Left colon (tissue), 2 donors: ENCODE measurements at regions not wholly inside any gene's neighbourhood (a gene's known extent, or its start where the extent isn't known, plus 50 kb on each side); places are given as distances from the start of the nearest gene placed in this dataset.

Experiments used
- ATAC-seq: fragments of 200-7000 bp; cut with Tn5 transposase; one replicate; pipeline ENCODE4 v1.9.1; 2020; ENCODE audit warnings: mild to moderate bottlenecking, moderate library complexity
- DNase-seq, 2 donors: peaks; one replicate each; pipeline ENCODE4 v3.0.0-alpha.2; 2020
- intact Hi-C, 2 donors: fragments of 100-400 bp; cut with DNase I in 1 of 2; cut with micrococcal nuclease in 1 of 2; formaldehyde crosslinking; loops; one replicate each; pipeline versions ENCODE4 v1.11.2 to v1.14.0; 2022; cut with DNase I, micrococcal nuclease
- donor health status: DM: no; HTN: no; CAD: no.
- donor health status: DM: yes; HTN: yes; CAD: no.

DNA sequence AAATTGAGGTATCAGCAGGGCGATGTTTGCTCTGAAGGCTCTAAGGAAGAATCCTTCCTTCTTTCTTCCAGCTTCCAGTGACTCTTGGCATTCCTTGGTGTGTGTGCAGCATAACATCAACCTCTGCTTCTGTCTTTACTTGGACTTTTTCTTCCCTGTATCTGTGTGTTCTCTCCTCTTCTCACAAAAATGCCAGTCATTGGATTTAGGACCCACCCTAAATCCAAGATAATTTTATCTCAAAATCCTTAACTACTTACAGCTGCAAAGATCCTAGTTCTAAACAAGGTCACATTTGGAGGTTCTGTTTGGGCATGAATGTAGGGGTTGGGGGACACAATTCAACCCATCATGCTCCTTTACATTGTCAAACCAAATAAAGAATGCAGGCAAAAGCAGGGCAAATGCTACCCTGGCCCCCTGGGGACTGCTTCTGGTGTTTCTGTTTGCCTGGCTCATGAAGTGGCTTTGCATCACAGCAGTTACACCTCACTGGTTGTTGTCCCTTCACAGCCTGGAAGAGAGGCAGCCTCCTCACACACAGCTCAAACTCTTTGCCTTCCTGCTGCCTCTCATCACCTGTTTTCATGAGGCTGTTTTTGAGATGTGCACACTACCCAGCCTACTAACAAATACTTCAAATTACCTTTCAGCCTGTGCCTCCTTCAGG, 64.8 kb upstream of the PLCXD3 start:
- DNase-seq (no peak), ATAC-seq (no peak)
- intact Hi-C loops, result no loop called here

DNA sequence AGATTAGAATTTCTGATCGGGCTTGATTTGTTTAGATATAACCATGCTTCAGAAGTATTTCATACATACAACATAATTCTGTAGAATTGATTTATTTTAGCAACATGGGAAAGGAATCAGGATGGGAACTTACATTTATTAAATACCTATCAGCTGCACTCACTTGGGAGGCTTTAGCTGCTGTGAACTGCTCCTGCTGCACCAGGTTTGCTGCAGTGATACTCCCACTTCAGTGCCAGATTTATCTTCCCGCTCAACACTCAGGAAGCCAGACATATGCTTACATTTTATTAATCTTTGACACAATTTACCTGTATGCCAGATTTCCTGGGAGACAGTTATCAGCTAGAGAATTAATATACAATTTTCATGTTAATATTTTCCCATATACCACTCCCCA, 64.0 kb upstream of the PLCXD3 start:
- intact Hi-C loops, result no loop called here
- ATAC-seq, result no peak

More for the DNA sequence above, 64.0 kb upstream of the PLCXD3 start:
- DNase-seq, result no peak
